ENCODE measurements at regions not wholly inside any gene's neighbourhood (a gene's known extent, or its start where the extent isn't known, plus 50 kb on each side); places are given as distances from the start of the nearest gene placed in this dataset.
A peak's percentile ranks its signal among the peaks of the same experiment; 100 is the strongest.

DNA sequence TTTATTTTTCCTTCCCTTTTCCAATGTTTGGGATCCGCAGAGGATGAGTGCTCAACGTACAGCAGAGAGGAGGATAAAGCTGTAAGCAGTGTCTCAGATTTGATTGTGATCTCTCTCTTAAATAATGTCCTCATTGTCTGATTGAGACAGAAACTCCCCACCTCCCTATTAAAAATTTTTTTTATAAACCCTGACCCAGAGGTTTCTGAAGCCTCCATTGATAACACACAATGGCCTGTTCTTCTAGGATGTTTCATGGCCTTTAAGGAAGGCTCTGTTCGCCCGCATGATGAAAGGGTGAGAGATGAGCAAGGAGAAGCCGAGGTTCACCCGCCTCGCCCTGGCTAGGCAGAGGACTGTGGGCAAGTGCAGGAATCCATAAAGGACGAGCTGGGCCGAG is 138.2 kb upstream of the GAS1 start:
- Histone ChIP-seq H3K79me1 (ENCODE audit: low read depth, low read length) (no peaks in the 10 kb centered on the region), H3K18ac (ENCODE audit: extremely low read depth, low read length) (no peak overlapping the region), H2BK12ac (ENCODE audit: low read depth, low read length) (no peak overlapping the region), H2BK15ac (ENCODE audit: low read length) (no peak overlapping the region), H4K20me1 (replicated peaks in 1 of 2; ENCODE audit: control insufficient read depth in 1 of 2, insufficient read depth in 2 of 2, low read length in 2 of 2) (no peaks in the 10 kb centered on the region), H3K4me2 (ENCODE audit: insufficient read depth in 1 of 2, low read depth in 2 of 2, low read length in 2 of 2) (no peak overlapping the region), H3K14ac (ENCODE audit: insufficient read length) (no peak overlapping the region), H3K27me3 (replicated peaks in 1 of 4; ENCODE audit: control insufficient read depth in 3 of 4, extremely low read depth in 1 of 4, insufficient read depth in 3 of 4, low read length in 3 of 4) (no peaks in the 10 kb centered on the region), H3K4ac (replicated peaks; ENCODE audit: insufficient read length, low read depth, low read length) (no peak overlapping the region), H3K56ac (replicated peaks; ENCODE audit: insufficient read length, low read depth, low read length) (no peak overlapping the region), H2BK120ac (replicated peaks; ENCODE audit: low read depth, low read length) (no peak overlapping the region), H3K23me2 (ENCODE audit: low read depth, low read length) (no peaks in the 10 kb centered on the region), H4K91ac (replicated peaks; ENCODE audit: insufficient read length, low read length) (no peak overlapping the region), H2AK5ac (ENCODE audit: low read depth, low read length) (no peak overlapping the region), H3K79me2 (ENCODE audit: control insufficient read depth in 1 of 2, insufficient read depth in 2 of 2, low read length in 2 of 2) (no peaks in the 10 kb centered on the region), H3K36me3 (ENCODE audit: control insufficient read depth in 2 of 4, insufficient read depth in 4 of 4, low read length in 3 of 4) (no peaks in the 10 kb centered on the region), H2BK20ac (ENCODE audit: low read length) (no peak overlapping the region), H3K27ac (ENCODE audit: low read depth, low read length) (no peak overlapping the region), H3K4me1 (replicated peaks in 1 of 4; ENCODE audit: control insufficient read depth in 3 of 4, insufficient read depth in 4 of 4, low read length in 3 of 4) (no peaks in the 10 kb centered on the region), H2AFZ (ENCODE audit: low read length) (peak overlapping the region; percentile 57; the same call in 1 of the 2 replicates), H4K5ac (ENCODE audit: insufficient read length, low read depth, low read length) (no peak overlapping the region), H3K23ac (ENCODE audit: insufficient read length) (no peak overlapping the region), H3K9ac (replicated peaks in 1 of 4; ENCODE audit: extremely low read depth in 1 of 4, low read depth in 3 of 4, low read length in 3 of 4) (no peak overlapping the region), H4K8ac (ENCODE audit: extremely low read depth, insufficient read depth, low read length) (no peak overlapping the region), H2BK5ac (ENCODE audit: low read depth, low read length) (no peak overlapping the region), H3K4me3 (ENCODE audit: extremely low read depth in 1 of 4, insufficient read depth in 2 of 4, low read depth in 3 of 4, low read length in 4 of 4) (no peak overlapping the region), H3K9me3 (ENCODE audit: insufficient read depth in 2 of 2, low read depth in 1 of 2, low read length in 1 of 2) (no peaks in the 10 kb centered on the region)
- POLR2A ChIA-PET (ENCODE audit: partially characterized antibody) = no interaction called here
- WGBS, 2 experiments (ENCODE audit: extremely low coverage in 1 of 2, insufficient coverage in 1 of 2, insufficient read length in 1 of 2, insufficient replicate concordance in 2 of 2, low coverage in 1 of 2, low lambda C conversion rate in 2 of 2, missing lambda C conversion rate in 1 of 2) = 88% methylated on average over 9 of the region's 9 CpGs; no CpG with 5 or more reads in 1 of the 2 experiments
- TF ChIP-seq HDAC6 (IDR thresholded peaks at IDR 0.05; ENCODE audit: low read depth, low read length) (no peak), TBP (IDR thresholded peaks at IDR 0.05; ENCODE audit: low read depth, low read length) (no peak), TAF7 (optimal IDR thresholded peaks at IDR 0.05; ENCODE audit: borderline replicate concordance, low read depth, low read length) (no peak), SP2 (IDR thresholded peaks at IDR 0.05; ENCODE audit: low read length) (no peak), RFX5 (IDR thresholded peaks at IDR 0.05; ENCODE audit: borderline replicate concordance, low read depth, low read length) (no peak), CHD2 (IDR thresholded peaks at IDR 0.05; ENCODE audit: low read length) (no peak), BRCA1 (IDR thresholded peaks at IDR 0.05; ENCODE audit: low read depth, low read length) (no peak), JUN (IDR thresholded peaks at IDR 0.05; ENCODE audit: low read depth, low read length) (no peak), ASH2L (IDR thresholded peaks at IDR 0.05; ENCODE audit: low read length) (no peak), BCL11A (IDR thresholded peaks at IDR 0.05; ENCODE audit: low read depth in 2 of 2, low read length in 2 of 2) (no peak), EP300 (IDR thresholded peaks at IDR 0.05; ENCODE audit: borderline replicate concordance in 1 of 2, low read depth in 2 of 2, low read length in 2 of 2) (no peak)
- FAIRE-seq = no peak
- no peak for DNase-seq (ENCODE audit: low read depth in 1 of 2, low spot score in 2 of 2)
- CTCF ChIA-PET (ENCODE audit: partially characterized antibody) = no interaction called here
